Type B pancreatic cell (in vitro differentiated cells): ENCODE measurements at regions not wholly inside any gene's neighbourhood (a gene's known extent, or its start where the extent isn't known, plus 50 kb on each side); places are given as distances from the start of the nearest gene placed in this dataset.
A peak's percentile ranks its signal among the peaks of the same experiment; 100 is the strongest.
"Not testable (repeated sequence)": the region's sequence is repeated elsewhere in the genome, so short reads cannot be mapped to it uniquely, and the experiment has no call there.

ENCODE experiments used
- DNase-seq: peaks from one replicate; pipeline ENCODE4 v3.0.0; 2021; ENCODE audit warnings: mixed read lengths; ENCODE audit not compliant: unreplicated experiment; ENCODE audit errors: extremely low spot score
- H3K27ac Mint-ChIP-seq: 2 replicates; pipeline ENCODE4 v1.8.0; 2021; ENCODE audit warnings: mild to moderate bottlenecking, mixed read lengths
- H3K27me3 Mint-ChIP-seq: 2 replicates; pipeline ENCODE4 v1.8.0; 2021; ENCODE audit warnings: mixed read lengths
- H3K36me3 Mint-ChIP-seq: 2 replicates; pipeline ENCODE4 v1.8.0; 2021; ENCODE audit warnings: mixed read lengths
- H3K4me1 Mint-ChIP-seq: one replicate; pipeline ENCODE4 v1.8.0; 2021; ENCODE audit warnings: mixed read lengths; ENCODE audit not compliant: unreplicated experiment
- H3K4me3 Mint-ChIP-seq: 2 replicates; pipeline ENCODE4 v1.8.0; 2021; ENCODE audit warnings: mild to moderate bottlenecking, mixed read lengths
- H3K9me3 Mint-ChIP-seq: 2 replicates; pipeline ENCODE4 v1.8.0; 2021; ENCODE audit warnings: mixed read lengths
- CTCF ChIP-seq: fragments of 200-600 bp; sonication (generic); conservative IDR thresholded peaks from 2 replicates; pipeline ENCODE4 v1.5.0; 2021; ENCODE audit warnings: antibody characterized with exemption, mild to moderate bottlenecking

- H3K27me3 Mint-ChIP-seq: peaks cover 3% of the 10 kb centered on the region
- no peak overlapping the region for H3K4me3 Mint-ChIP-seq
- peaks cover under 1% of the 10 kb centered on the region for H3K36me3 Mint-ChIP-seq
- H3K27ac Mint-ChIP-seq: no peak overlapping the region
- TF ChIP-seq CTCF: no peak
- peaks cover 14% of the 10 kb centered on the region for H3K9me3 Mint-ChIP-seq
- peaks cover 9% of the 10 kb centered on the region for H3K4me1 Mint-ChIP-seq
- no peak for DNase-seq
Measured at GRCh38 chr10:8173866-8174243, 119.4 kb downstream of the GATA3 start.

- Mint-ChIP-seq H3K4me1 (peaks cover 9% of the 10 kb centered on the region), H3K9me3 (peaks cover 13% of the 10 kb centered on the region), H3K4me3 (peak overlapping the region; percentile 2), H3K36me3 (no peaks in the 10 kb centered on the region), H3K27me3 (peaks cover 3% of the 10 kb centered on the region), H3K27ac (no peak overlapping the region)
- TF ChIP-seq CTCF: no peak
- no peak for DNase-seq
Measured at GRCh38 chr10:8174762-8175161, 120.3 kb downstream of the GATA3 start.

- H3K9me3 Mint-ChIP-seq, H3K36me3 Mint-ChIP-seq, H3K4me3 Mint-ChIP-seq, H3K27me3 Mint-ChIP-seq, H3K27ac Mint-ChIP-seq: not testable (repeated sequence)
- DNase-seq: peak; percentile 7
- H3K4me1 Mint-ChIP-seq: peaks cover 15% of the 10 kb centered on the region
Measured at GRCh38 chr10:8177526-8177925, 123.0 kb downstream of the GATA3 start.

- DNase-seq, H3K9me3 Mint-ChIP-seq, H3K4me3 Mint-ChIP-seq, H3K27me3 Mint-ChIP-seq, H3K36me3 Mint-ChIP-seq, H3K27ac Mint-ChIP-seq: not testable (repeated sequence)
- H3K4me1 Mint-ChIP-seq: peaks cover 10% of the 10 kb centered on the region
Measured at GRCh38 chr10:8179773-8180172, 125.3 kb downstream of the GATA3 start.

GRCh38 chr10:8180360-8181109 lies 126.0 kb downstream of the GATA3 start:
- Mint-ChIP-seq H3K4me1 (peaks cover 6% of the 10 kb centered on the region), H3K27ac (no peak overlapping the region), H3K4me3 (no peak overlapping the region), H3K27me3 (peaks cover 3% of the 10 kb centered on the region), H3K36me3 (no peaks in the 10 kb centered on the region), H3K9me3 (no peaks in the 10 kb centered on the region)
- no peak for TF ChIP-seq CTCF
- no peak for DNase-seq

GRCh38 chr10:8181496-8182157 lies 127.1 kb downstream of the GATA3 start:
- Mint-ChIP-seq H3K27ac (no peak overlapping the region), H3K4me1 (peaks cover 6% of the 10 kb centered on the region), H3K36me3 (no peaks in the 10 kb centered on the region), H3K9me3 (no peaks in the 10 kb centered on the region), H3K27me3 (peaks cover 3% of the 10 kb centered on the region), H3K4me3 (no peak overlapping the region)
- no peak for TF ChIP-seq CTCF
- no peak for DNase-seq
